WTC11 (cell line): ENCODE measurements at regions not wholly inside any gene's neighbourhood (a gene's known extent, or its start where the extent isn't known, plus 50 kb on each side); places are given as distances from the start of the nearest gene placed in this dataset.

Experiments used
- ATAC-seq: fragments of 200-7000 bp; cut with Tn5 transposase; 2 replicates; pipeline ENCODE4 v1.10.0; 2021; ENCODE audit warnings: mild to moderate bottlenecking, moderate library complexity
- CTCF ChIA-PET: fragments of 300-600 bp; sonication (Branson Sonifier 250); formaldehyde crosslinking; loops from one replicate; lab custom pipeline; 2021; ENCODE audit warnings: antibody characterized with exemption; lab: Charles Lee
- POLR2A ChIA-PET: fragments of 350-600 bp; sonication (Branson Sonifier 250); formaldehyde crosslinking; loops from one replicate; lab custom pipeline; 2021; ENCODE audit warnings: antibody characterized with exemption; lab: Charles Lee
- DNase-seq: peaks from one replicate; pipeline ENCODE4 v3.0.0; 2021; ENCODE audit warnings: low spot score
- H3K27ac Mint-ChIP-seq: 2 replicates; pipeline ENCODE4 v1.8.0; 2021; ENCODE audit warnings: mixed read lengths
- H3K27me3 Mint-ChIP-seq: 2 replicates; pipeline ENCODE4 v1.8.0; 2021; ENCODE audit warnings: low read depth, mild to moderate bottlenecking, moderate library complexity, mixed read lengths
- H3K36me3 Mint-ChIP-seq: 2 replicates; pipeline ENCODE4 v1.8.0; 2021; ENCODE audit warnings: mixed read lengths
- H3K4me1 Mint-ChIP-seq: 2 replicates; pipeline ENCODE4 v1.8.0; 2022; ENCODE audit warnings: mixed read lengths
- H3K4me3 Mint-ChIP-seq: 2 replicates; pipeline ENCODE4 v1.8.0; 2021; ENCODE audit warnings: mild to moderate bottlenecking, moderate library complexity, mixed read lengths
- H3K9me3 Mint-ChIP-seq: 2 replicates; pipeline ENCODE4 v1.8.0; 2021; ENCODE audit warnings: mixed read lengths
- CBFB ChIP-seq: sonication (generic); formaldehyde crosslinking; IDR thresholded peaks from 2 replicates; pipeline ENCODE4 v1.8.1; 2022; ENCODE audit warnings: mild to moderate bottlenecking, low read depth, missing genetic modification reagents
- EMX1 ChIP-seq: fragments of 250-450 bp; sonication (Bioruptor Pico); IDR thresholded peaks from 2 replicates; pipeline ENCODE4 v1.8.0; 2021; ENCODE audit warnings: mild to moderate bottlenecking
- FOXK1 ChIP-seq: sonication (generic); formaldehyde crosslinking; IDR thresholded peaks from 2 replicates; pipeline ENCODE4 v1.8.0; 2022; ENCODE audit warnings: mild to moderate bottlenecking, moderate library complexity, missing genetic modification reagents
- GABPB1 ChIP-seq: sonication (generic); formaldehyde crosslinking; IDR thresholded peaks from 2 replicates; pipeline ENCODE4 v1.8.1; 2023; ENCODE audit warnings: mild to moderate bottlenecking, missing genetic modification reagents
- JAZF1 ChIP-seq: fragments of 250-450 bp; sonication (Bioruptor Pico); IDR thresholded peaks from 2 replicates; pipeline ENCODE4 v1.9.0; 2021; ENCODE audit warnings: moderate library complexity, mild to moderate bottlenecking, inconsistent platforms
- MYBL2 ChIP-seq: sonication (generic); formaldehyde crosslinking; IDR thresholded peaks from 2 replicates; pipeline ENCODE4 v1.8.1; 2023; ENCODE audit warnings: mild to moderate bottlenecking, moderate library complexity, missing genetic modification reagents
- SMAD3 ChIP-seq: sonication (generic); formaldehyde crosslinking; IDR thresholded peaks from 2 replicates; pipeline ENCODE4 v1.8.0; 2022; ENCODE audit warnings: missing genetic modification reagents, mild to moderate bottlenecking, borderline replicate concordance
- TCF7 ChIP-seq: sonication (generic); formaldehyde crosslinking; IDR thresholded peaks from 2 replicates; pipeline ENCODE4 v1.8.0; 2022; ENCODE audit warnings: mild to moderate bottlenecking, low read depth, missing genetic modification reagents, moderate library complexity
- TEAD4 ChIP-seq: sonication (generic); formaldehyde crosslinking; IDR thresholded peaks from 2 replicates; pipeline ENCODE4 v1.8.0; 2022; ENCODE audit warnings: mild to moderate bottlenecking, missing genetic modification reagents
- TP53 ChIP-seq: sonication (generic); formaldehyde crosslinking; IDR thresholded peaks from 2 replicates; pipeline ENCODE4 v1.8.1; 2023; ENCODE audit warnings: mild to moderate bottlenecking, missing genetic modification reagents
- TF ChIP-seq, protein P1 (sequence below): fragments of 250-450 bp; sonication (Bioruptor Pico); IDR thresholded peaks from 2 replicates; pipeline ENCODE4 v1.8.0; 2021; ENCODE audit warnings: mild to moderate bottlenecking
- TF ChIP-seq, protein P2 (sequence below): fragments of 250-450 bp; sonication (Bioruptor Pico); IDR thresholded peaks from 2 replicates; pipeline ENCODE4 v2.1.2; 2022; ENCODE audit warnings: mild to moderate bottlenecking, moderate library complexity
- TF ChIP-seq, protein P3 (sequence below): sonication (generic); formaldehyde crosslinking; IDR thresholded peaks from 2 replicates; pipeline ENCODE4 v1.8.1; 2022; ENCODE audit warnings: missing genetic modification reagents, borderline replicate concordance
- TF ChIP-seq, protein P4 (sequence below): sonication (generic); formaldehyde crosslinking; IDR thresholded peaks from 2 replicates; pipeline ENCODE4 v1.8.1; 2023; ENCODE audit warnings: mild to moderate bottlenecking, missing genetic modification reagents
- TF ChIP-seq, protein P5 (sequence below): fragments of 200-600 bp; IDR thresholded peaks from 2 replicates; pipeline ENCODE4 v1.8.0; 2022; ENCODE audit warnings: antibody characterized with exemption
- TF ChIP-seq, protein P6 (sequence below): sonication (generic); formaldehyde crosslinking; IDR thresholded peaks from 2 replicates; pipeline ENCODE4 v1.8.1; 2022; ENCODE audit warnings: mild to moderate bottlenecking, missing genetic modification reagents, moderate library complexity, borderline replicate concordance
- TF ChIP-seq, protein P7 (sequence below): sonication (generic); formaldehyde crosslinking; conservative IDR thresholded peaks from 2 replicates; pipeline ENCODE4 v1.8.1; 2023; ENCODE audit warnings: mild to moderate bottlenecking, low read depth, missing genetic modification reagents, moderate library complexity

DNA sequence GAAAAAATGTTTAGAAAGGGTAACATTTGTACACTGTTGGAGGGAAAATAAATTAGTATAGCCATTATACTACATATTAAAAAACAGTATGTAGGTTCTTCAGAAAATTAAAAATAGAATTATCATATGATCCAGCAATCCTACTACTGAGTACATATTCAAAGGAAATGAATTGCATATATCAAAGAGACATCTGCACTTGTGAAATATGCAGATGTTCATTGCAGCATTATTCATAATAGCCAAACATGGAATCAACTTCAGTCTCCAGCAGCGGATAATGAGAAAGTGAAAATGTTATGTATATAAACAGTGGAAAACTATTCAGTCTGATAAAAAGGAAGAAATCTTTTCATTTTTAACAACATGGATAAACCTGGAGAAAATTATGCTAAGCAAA lies 695.5 kb downstream of the SLCO4C1 start:
- CTCF ChIA-PET, result interaction anchor here (0.8 to 1.1 kb wide), 2 partner anchors 78 kb away, joined by 3 read pairs; no protein-coding TSS in a partner anchor
- H3K4me1 Mint-ChIP-seq, result peaks cover 20% of the 10 kb centered on the region
- H3K27me3 Mint-ChIP-seq, result no peaks in the 10 kb centered on the region
- DNase-seq, result no peak
- H3K27ac Mint-ChIP-seq, result no peak overlapping the region
- no peak overlapping the region for H3K4me3 Mint-ChIP-seq
- TF ChIP-seq, protein P1, sequence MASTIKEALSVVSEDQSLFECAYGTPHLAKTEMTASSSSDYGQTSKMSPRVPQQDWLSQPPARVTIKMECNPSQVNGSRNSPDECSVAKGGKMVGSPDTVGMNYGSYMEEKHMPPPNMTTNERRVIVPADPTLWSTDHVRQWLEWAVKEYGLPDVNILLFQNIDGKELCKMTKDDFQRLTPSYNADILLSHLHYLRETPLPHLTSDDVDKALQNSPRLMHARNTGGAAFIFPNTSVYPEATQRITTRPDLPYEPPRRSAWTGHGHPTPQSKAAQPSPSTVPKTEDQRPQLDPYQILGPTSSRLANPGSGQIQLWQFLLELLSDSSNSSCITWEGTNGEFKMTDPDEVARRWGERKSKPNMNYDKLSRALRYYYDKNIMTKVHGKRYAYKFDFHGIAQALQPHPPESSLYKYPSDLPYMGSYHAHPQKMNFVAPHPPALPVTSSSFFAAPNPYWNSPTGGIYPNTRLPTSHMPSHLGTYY, result no peak
- TF ChIP-seq TEAD4 (no peak), FOXK1 (CRISPR knock-in tag) (no peak), MYBL2 (CRISPR knock-in tag) (no peak), CBFB (no peak), SMAD3 (no peak), TP53 (CRISPR knock-in tag) (no peak), EMX1 (CRISPR knock-in tag) (no peak), TCF7 (CRISPR knock-in tag) (no peak)
- TF ChIP-seq, protein P2, sequence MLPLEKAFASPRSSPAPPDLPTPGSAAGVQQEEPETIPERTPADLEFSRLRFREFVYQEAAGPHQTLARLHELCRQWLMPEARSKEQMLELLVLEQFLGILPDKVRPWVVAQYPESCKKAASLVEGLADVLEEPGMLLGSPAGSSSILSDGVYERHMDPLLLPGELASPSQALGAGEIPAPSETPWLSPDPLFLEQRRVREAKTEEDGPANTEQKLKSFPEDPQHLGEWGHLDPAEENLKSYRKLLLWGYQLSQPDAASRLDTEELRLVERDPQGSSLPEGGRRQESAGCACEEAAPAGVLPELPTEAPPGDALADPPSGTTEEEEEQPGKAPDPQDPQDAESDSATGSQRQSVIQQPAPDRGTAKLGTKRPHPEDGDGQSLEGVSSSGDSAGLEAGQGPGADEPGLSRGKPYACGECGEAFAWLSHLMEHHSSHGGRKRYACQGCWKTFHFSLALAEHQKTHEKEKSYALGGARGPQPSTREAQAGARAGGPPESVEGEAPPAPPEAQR (CRISPR knock-in tag), result no peak
- TF ChIP-seq, protein P3, sequence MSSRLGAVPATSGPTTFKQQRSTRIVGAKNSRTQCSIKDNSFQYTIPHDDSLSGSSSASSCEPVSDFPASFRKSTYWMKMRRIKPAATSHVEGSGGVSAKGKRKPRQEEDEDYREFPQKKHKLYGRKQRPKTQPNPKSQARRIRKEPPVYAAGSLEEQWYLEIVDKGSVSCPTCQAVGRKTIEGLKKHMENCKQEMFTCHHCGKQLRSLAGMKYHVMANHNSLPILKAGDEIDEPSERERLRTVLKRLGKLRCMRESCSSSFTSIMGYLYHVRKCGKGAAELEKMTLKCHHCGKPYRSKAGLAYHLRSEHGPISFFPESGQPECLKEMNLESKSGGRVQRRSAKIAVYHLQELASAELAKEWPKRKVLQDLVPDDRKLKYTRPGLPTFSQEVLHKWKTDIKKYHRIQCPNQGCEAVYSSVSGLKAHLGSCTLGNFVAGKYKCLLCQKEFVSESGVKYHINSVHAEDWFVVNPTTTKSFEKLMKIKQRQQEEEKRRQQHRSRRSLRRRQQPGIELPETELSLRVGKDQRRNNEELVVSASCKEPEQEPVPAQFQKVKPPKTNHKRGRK (CRISPR knock-in tag), result no peak
- TF ChIP-seq, protein P4, sequence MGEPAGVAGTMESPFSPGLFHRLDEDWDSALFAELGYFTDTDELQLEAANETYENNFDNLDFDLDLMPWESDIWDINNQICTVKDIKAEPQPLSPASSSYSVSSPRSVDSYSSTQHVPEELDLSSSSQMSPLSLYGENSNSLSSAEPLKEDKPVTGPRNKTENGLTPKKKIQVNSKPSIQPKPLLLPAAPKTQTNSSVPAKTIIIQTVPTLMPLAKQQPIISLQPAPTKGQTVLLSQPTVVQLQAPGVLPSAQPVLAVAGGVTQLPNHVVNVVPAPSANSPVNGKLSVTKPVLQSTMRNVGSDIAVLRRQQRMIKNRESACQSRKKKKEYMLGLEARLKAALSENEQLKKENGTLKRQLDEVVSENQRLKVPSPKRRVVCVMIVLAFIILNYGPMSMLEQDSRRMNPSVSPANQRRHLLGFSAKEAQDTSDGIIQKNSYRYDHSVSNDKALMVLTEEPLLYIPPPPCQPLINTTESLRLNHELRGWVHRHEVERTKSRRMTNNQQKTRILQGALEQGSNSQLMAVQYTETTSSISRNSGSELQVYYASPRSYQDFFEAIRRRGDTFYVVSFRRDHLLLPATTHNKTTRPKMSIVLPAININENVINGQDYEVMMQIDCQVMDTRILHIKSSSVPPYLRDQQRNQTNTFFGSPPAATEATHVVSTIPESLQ (CRISPR knock-in tag), result no peak
- POLR2A ChIA-PET, result no interaction called here
- ATAC-seq, result no peak
- H3K36me3 Mint-ChIP-seq, result peaks cover 3% of the 10 kb centered on the region; the same call in 1 of the 2 replicates
- peaks cover 8% of the 10 kb centered on the region; the same call in 1 of the 2 replicates for H3K9me3 Mint-ChIP-seq

DNA sequence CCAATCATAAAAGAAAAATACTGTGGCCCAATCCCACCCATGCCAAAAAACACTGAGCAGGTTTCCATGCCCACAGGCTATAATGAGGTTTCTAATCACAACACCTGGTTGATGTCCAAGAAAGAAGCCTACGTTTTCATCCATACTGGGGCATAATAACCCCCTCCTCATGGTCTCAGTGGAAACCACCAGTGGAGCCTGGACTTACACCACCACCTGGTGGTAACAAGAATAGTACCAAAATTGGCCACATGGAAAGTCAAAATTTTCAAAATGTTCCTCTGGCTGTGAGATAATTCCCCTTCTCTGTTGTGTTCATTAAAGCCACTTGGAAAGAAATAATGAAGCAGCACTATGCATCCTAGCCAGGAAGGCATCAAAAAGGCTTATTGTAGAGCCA lies 687.3 kb upstream of the ST8SIA4 start:
- H3K9me3 Mint-ChIP-seq, result peaks cover 27% of the 10 kb centered on the region
- H3K4me1 Mint-ChIP-seq, result peaks cover 5% of the 10 kb centered on the region; the same call in 1 of the 2 replicates
- peak; percentile 21 for DNase-seq
- CTCF ChIA-PET, result no interaction called here
- H3K27me3 Mint-ChIP-seq, result no peaks in the 10 kb centered on the region
- H3K36me3 Mint-ChIP-seq, result peaks cover 3% of the 10 kb centered on the region; the same call in 1 of the 2 replicates
- POLR2A ChIA-PET, result no interaction called here
- no peak overlapping the region for H3K4me3 Mint-ChIP-seq
- ATAC-seq, result peak; percentile 86
- no peak overlapping the region; the same call in 1 of the 2 replicates for H3K27ac Mint-ChIP-seq
- TF ChIP-seq, protein P5, sequence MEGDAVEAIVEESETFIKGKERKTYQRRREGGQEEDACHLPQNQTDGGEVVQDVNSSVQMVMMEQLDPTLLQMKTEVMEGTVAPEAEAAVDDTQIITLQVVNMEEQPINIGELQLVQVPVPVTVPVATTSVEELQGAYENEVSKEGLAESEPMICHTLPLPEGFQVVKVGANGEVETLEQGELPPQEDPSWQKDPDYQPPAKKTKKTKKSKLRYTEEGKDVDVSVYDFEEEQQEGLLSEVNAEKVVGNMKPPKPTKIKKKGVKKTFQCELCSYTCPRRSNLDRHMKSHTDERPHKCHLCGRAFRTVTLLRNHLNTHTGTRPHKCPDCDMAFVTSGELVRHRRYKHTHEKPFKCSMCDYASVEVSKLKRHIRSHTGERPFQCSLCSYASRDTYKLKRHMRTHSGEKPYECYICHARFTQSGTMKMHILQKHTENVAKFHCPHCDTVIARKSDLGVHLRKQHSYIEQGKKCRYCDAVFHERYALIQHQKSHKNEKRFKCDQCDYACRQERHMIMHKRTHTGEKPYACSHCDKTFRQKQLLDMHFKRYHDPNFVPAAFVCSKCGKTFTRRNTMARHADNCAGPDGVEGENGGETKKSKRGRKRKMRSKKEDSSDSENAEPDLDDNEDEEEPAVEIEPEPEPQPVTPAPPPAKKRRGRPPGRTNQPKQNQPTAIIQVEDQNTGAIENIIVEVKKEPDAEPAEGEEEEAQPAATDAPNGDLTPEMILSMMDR, result peak; percentile 46; the same call in 1 of the 2 replicates
- TF ChIP-seq TP53 (CRISPR knock-in tag), result no peak

DNA sequence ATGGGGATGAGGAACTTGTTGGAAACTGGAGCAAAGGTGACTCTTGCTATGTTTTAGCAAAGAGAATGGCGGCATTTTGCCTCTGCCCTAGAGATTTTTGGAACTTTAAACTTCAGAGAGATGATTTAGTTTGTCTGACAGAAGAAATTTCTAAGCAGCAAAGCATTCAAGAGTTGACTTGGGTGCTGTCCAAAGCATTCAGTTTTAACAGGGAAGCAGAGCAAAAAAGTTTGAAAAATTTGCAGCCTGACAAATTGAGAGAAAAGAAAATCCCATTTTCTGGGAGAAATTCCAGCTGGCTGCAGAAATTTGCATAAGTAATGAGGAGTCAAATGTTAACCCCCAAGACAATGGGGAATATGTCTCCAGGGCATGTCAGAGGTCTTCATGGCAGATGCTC lies 682.3 kb upstream of the ST8SIA4 start:
- peaks cover 21% of the 10 kb centered on the region for H3K9me3 Mint-ChIP-seq
- no peak for DNase-seq
- H3K4me1 Mint-ChIP-seq, result peaks cover 5% of the 10 kb centered on the region; the same call in 1 of the 2 replicates
- TF ChIP-seq GABPB1 (CRISPR knock-in tag) (no peak), CBFB (no peak), JAZF1 (no peak)
- TF ChIP-seq, protein P6, sequence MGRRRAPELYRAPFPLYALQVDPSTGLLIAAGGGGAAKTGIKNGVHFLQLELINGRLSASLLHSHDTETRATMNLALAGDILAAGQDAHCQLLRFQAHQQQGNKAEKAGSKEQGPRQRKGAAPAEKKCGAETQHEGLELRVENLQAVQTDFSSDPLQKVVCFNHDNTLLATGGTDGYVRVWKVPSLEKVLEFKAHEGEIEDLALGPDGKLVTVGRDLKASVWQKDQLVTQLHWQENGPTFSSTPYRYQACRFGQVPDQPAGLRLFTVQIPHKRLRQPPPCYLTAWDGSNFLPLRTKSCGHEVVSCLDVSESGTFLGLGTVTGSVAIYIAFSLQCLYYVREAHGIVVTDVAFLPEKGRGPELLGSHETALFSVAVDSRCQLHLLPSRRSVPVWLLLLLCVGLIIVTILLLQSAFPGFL (CRISPR knock-in tag), result no peak
- TF ChIP-seq, protein P7, sequence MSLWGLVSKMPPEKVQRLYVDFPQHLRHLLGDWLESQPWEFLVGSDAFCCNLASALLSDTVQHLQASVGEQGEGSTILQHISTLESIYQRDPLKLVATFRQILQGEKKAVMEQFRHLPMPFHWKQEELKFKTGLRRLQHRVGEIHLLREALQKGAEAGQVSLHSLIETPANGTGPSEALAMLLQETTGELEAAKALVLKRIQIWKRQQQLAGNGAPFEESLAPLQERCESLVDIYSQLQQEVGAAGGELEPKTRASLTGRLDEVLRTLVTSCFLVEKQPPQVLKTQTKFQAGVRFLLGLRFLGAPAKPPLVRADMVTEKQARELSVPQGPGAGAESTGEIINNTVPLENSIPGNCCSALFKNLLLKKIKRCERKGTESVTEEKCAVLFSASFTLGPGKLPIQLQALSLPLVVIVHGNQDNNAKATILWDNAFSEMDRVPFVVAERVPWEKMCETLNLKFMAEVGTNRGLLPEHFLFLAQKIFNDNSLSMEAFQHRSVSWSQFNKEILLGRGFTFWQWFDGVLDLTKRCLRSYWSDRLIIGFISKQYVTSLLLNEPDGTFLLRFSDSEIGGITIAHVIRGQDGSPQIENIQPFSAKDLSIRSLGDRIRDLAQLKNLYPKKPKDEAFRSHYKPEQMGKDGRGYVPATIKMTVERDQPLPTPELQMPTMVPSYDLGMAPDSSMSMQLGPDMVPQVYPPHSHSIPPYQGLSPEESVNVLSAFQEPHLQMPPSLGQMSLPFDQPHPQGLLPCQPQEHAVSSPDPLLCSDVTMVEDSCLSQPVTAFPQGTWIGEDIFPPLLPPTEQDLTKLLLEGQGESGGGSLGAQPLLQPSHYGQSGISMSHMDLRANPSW (CRISPR knock-in tag), result no peak
- TF ChIP-seq, protein P1, result no peak

More for the DNA sequence above, 682.3 kb upstream of the ST8SIA4 start:
- ChIA-PET POLR2A (no interaction called here), CTCF (no interaction called here)
- H3K36me3 Mint-ChIP-seq, result peaks cover 3% of the 10 kb centered on the region; the same call in 1 of the 2 replicates
- H3K27me3 Mint-ChIP-seq, result no peaks in the 10 kb centered on the region
- H3K27ac Mint-ChIP-seq, result no peak overlapping the region; the same call in 1 of the 2 replicates
- H3K4me3 Mint-ChIP-seq, result no peak overlapping the region
- no peak for ATAC-seq
